Sigmoid colon (tissue), 6 donors: ENCODE measurements at regions not wholly inside any gene's neighbourhood (a gene's known extent, or its start where the extent isn't known, plus 50 kb on each side); places are given as distances from the start of the nearest gene placed in this dataset.

Source experiments
- DNase-seq: peaks from one replicate; pipeline ENCODE4 v3.0.0-alpha.2; 2019
- H3K27ac ChIP-seq, 4 donors: fragments of 200-600 bp; sonication (generic); one replicate each; pipeline ENCODE4 v1.5.1; 2016 to 2019; ENCODE audit warnings: mild to moderate bottlenecking in 1 of 4
- H3K27me3 ChIP-seq, 3 donors: fragments of 200-600 bp; sonication (generic); one replicate each; pipeline ENCODE4 v1.5.1; 2019; ENCODE audit warnings: mild to moderate bottlenecking in 1 of 3
- H3K36me3 ChIP-seq, 4 donors: fragments of 200-600 bp; sonication (generic); one replicate each; pipeline ENCODE4 v1.5.1; 2016 to 2019
- H3K4me1 ChIP-seq, 4 donors: fragments of 200-600 bp; sonication (generic); one replicate each; pipeline ENCODE4 v1.5.1; 2017 to 2019
- H3K4me3 ChIP-seq, 4 donors: fragments of 200-600 bp; sonication (generic); one replicate each; pipeline ENCODE4 v1.5.1; 2017 to 2019; ENCODE audit warnings: mild to moderate bottlenecking in 2 of 4, moderate library complexity in 1 of 4
- H3K9me3 ChIP-seq, 4 donors: fragments of 200-600 bp in 3 of 4; sonication (generic) in 3 of 4; one replicate each; pipeline versions ENCODE4 v1.5.1 to v1.6.1; 2013 to 2019
- CTCF ChIP-seq, 4 experiments: fragments of 450-650 bp in 3 of 4; fragments of 200-600 bp in 1 of 4; IDR thresholded peaks; one replicate each; pipeline ENCODE4 v1.5.1; 2016 to 2019; ENCODE audit warnings: antibody characterized with exemption in 4 of 4, mild to moderate bottlenecking in 3 of 4, moderate library complexity in 2 of 4
- EP300 ChIP-seq, 4 donors: sonication (generic); formaldehyde crosslinking; IDR thresholded peaks; one replicate each; pipeline ENCODE4 v1.6.1; 2017; ENCODE audit warnings: antibody characterized with exemption in 4 of 4
- POLR2A ChIP-seq, 2 donors: fragments of 450-650 bp; IDR thresholded peaks; one replicate each; pipeline ENCODE4 v1.6.1; 2016; ENCODE audit warnings: antibody characterized with exemption in 2 of 2, mild to moderate bottlenecking in 2 of 2, moderate library complexity in 2 of 2
- POLR2AphosphoS5 ChIP-seq, 4 donors: sonication (generic); formaldehyde crosslinking; IDR thresholded peaks; one replicate each; pipeline ENCODE4 v1.6.1; 2017; ENCODE audit warnings: antibody characterized with exemption in 4 of 4
- WGBS, 2 donors: extraction: QIAGEN DNeasy Blood & Tissue Kit; methylation state at CpG; one replicate each; pipeline ENCODE4 v1.1.7; 2013; 5-methylcytosine and 5-hydroxymethylcytosine counted together
- intact Hi-C: fragments of 100-400 bp; cut with DNase I; formaldehyde crosslinking; loops from one replicate; pipeline ENCODE4 v1.15.1; 2023
- donor health status: healthy with polysubstance abuse.
- donor health status: healthy.

- Histone ChIP-seq H3K4me1 (no peaks in the 10 kb centered on the region), H3K27me3 (no peaks in the 10 kb centered on the region), H3K27ac (no peak overlapping the region), H3K9me3 (no peaks in the 10 kb centered on the region), H3K36me3 (no peaks in the 10 kb centered on the region), H3K4me3 (no peak overlapping the region)
- intact Hi-C loops, result no loop called here
- 26 to 46% methylated on average over 2 of the region's 2 CpGs for WGBS, 2 donors
- TF ChIP-seq POLR2A (IDR thresholded peaks at IDR 0.05) (no peak), EP300 (IDR thresholded peaks at IDR 0.05) (no peak), POLR2AphosphoS5 (IDR thresholded peaks at IDR 0.05) (no peak), CTCF (IDR thresholded peaks at IDR 0.05) (no peak)
- DNase-seq, result no peak
Observed at GRCh38 chr3:67076607-67077006, 78.5 kb downstream of the KBTBD8 start.

- H3K27ac ChIP-seq, result no peak overlapping the region
- DNase-seq, result no peak
- no peaks in the 10 kb centered on the region for H3K36me3 ChIP-seq
- no peaks in the 10 kb centered on the region for H3K27me3 ChIP-seq
- no peaks in the 10 kb centered on the region for H3K9me3 ChIP-seq
- TF ChIP-seq POLR2A (IDR thresholded peaks at IDR 0.05) (no peak), EP300 (IDR thresholded peaks at IDR 0.05) (no peak), CTCF (IDR thresholded peaks at IDR 0.05) (no peak), POLR2AphosphoS5 (IDR thresholded peaks at IDR 0.05) (no peak)
- H3K4me1 ChIP-seq, result no peaks in the 10 kb centered on the region
- no peak overlapping the region for H3K4me3 ChIP-seq
- intact Hi-C loops, result no loop called here
Observed at GRCh38 chr3:67077656-67078055, 79.5 kb downstream of the KBTBD8 start.

GRCh38 chr3:67082533-67083024 is 84.5 kb downstream of the KBTBD8 start:
- DNase-seq, result no peak
- no peak overlapping the region for H3K27ac ChIP-seq
- H3K4me1 ChIP-seq, result no peaks in the 10 kb centered on the region
- 91 to 95% methylated on average over 4 of the region's 4 CpGs for WGBS, 2 donors
- H3K9me3 ChIP-seq, result no peaks in the 10 kb centered on the region
- no peak overlapping the region for H3K4me3 ChIP-seq
- intact Hi-C loops, result no loop called here
- H3K27me3 ChIP-seq, result no peaks in the 10 kb centered on the region
- no peak for TF ChIP-seq CTCF (IDR thresholded peaks at IDR 0.05)
- no peak for TF ChIP-seq EP300 (IDR thresholded peaks at IDR 0.05)
- no peak for TF ChIP-seq POLR2A (IDR thresholded peaks at IDR 0.05)
- no peak for TF ChIP-seq POLR2AphosphoS5 (IDR thresholded peaks at IDR 0.05)
- H3K36me3 ChIP-seq, result no peaks in the 10 kb centered on the region

- H3K36me3 ChIP-seq, result no peaks in the 10 kb centered on the region
- H3K9me3 ChIP-seq, result no peaks in the 10 kb centered on the region
- H3K4me1 ChIP-seq, result no peaks in the 10 kb centered on the region
- H3K4me3 ChIP-seq, result no peak overlapping the region
- 16 to 67% methylated on average over 1 of the region's 1 CpG for WGBS, 2 donors
- no peaks in the 10 kb centered on the region for H3K27me3 ChIP-seq
- TF ChIP-seq CTCF (IDR thresholded peaks at IDR 0.05), result no peak
- TF ChIP-seq EP300 (IDR thresholded peaks at IDR 0.05), result no peak
- no peak for TF ChIP-seq POLR2A (IDR thresholded peaks at IDR 0.05)
- TF ChIP-seq POLR2AphosphoS5 (IDR thresholded peaks at IDR 0.05), result no peak
- intact Hi-C loops, result no loop called here
- no peak for DNase-seq
- no peak overlapping the region for H3K27ac ChIP-seq
Observed at GRCh38 chr3:67083277-67083676, 85.2 kb downstream of the KBTBD8 start.

- H3K27ac ChIP-seq, result no peak overlapping the region
- 93 to 94% methylated on average over 1 of the region's 1 CpG for WGBS, 2 donors
- H3K36me3 ChIP-seq, result no peaks in the 10 kb centered on the region
- H3K4me1 ChIP-seq, result no peaks in the 10 kb centered on the region
- H3K4me3 ChIP-seq, result no peak overlapping the region
- intact Hi-C loops, result no loop called here
- no peaks in the 10 kb centered on the region for H3K27me3 ChIP-seq
- H3K9me3 ChIP-seq, result no peaks in the 10 kb centered on the region
- no peak for DNase-seq
- TF ChIP-seq POLR2A (IDR thresholded peaks at IDR 0.05), result no peak
- no peak for TF ChIP-seq POLR2AphosphoS5 (IDR thresholded peaks at IDR 0.05)
- no peak for TF ChIP-seq CTCF (IDR thresholded peaks at IDR 0.05)
- no peak for TF ChIP-seq EP300 (IDR thresholded peaks at IDR 0.05)
Observed at GRCh38 chr3:67087788-67088187, 89.7 kb downstream of the KBTBD8 start.
